Dermis microvascular lymphatic vessel endothelial cell (primary cell): ENCODE measurements at regions not wholly inside any gene's neighbourhood (a gene's known extent, or its start where the extent isn't known, plus 50 kb on each side); places are given as distances from the start of the nearest gene placed in this dataset.
A peak's percentile ranks its signal among the peaks of the same experiment; 100 is the strongest.
"Not testable (repeated sequence)": the region's sequence is repeated elsewhere in the genome, so short reads cannot be mapped to it uniquely, and the experiment has no call there.

Experiments used
- DNase-seq, 2 donors: peaks; one replicate each; pipeline versions ENCODE4 v3.0.0 to v3.0.0-alpha.2; 2010; ENCODE audit warnings: low read depth in 2 of 2

DNA sequence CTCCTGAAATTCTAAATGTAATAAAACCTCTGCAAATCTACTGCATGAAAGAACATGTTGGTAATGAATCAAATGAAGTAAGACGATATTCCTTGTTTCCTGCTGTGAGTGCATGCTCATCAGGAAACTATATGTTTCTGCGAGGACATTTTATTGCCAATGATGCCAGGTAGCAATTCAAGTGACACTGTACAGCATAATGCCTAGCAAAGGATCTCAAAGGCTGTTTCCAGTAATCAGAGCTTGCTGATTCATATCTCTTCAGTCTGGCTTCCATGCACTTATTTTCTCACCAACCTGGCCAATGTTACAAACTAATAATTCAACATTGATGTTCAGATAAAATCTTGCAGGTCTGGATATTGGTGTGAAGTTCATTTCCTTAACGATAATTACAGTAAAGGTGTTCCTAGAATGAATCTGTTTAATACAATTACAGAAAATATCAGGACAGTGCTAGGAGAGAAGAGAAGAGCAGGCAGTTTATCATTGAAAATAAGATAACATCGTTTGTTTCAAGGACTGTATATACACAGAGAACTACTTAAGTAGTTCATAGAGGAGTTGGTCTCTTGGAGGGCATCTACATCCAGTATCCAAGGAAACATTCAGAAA lies 568.5 kb upstream of the SOX11 start:
- no peak for DNase-seq

DNA sequence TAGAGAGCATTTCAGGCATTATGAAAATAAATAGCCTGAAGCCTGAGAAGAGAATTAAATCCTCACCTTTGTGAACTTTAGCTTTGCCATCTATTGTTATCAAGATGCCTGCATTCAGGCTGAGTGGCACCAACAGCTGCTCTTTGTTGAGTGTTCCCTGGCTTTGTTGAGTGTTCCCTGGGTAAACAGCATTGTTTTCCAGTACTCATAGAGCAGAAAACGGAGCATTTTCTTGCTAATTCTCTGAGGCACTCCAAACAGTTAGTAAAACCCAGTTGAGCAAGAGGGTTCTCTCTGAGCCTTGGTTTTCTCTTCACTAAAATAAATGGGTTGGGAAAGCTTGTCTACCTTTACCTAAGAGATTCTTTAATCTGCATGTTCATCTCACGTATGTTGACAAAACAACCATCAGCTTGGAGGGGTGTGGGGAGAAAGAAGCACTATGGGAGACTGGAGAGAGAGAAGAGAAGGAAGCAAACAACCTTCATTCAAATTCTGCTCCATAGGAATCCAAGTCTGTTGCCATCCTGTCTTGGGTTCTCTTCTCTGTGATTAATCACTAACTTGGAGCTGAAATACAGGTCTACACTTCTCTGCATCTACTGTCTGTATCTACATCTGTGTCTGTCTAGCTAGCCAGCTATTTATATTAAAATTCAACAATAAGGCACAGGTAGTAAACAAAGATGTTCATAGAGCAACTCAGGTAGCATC lies 567.0 kb upstream of the SOX11 start:
- DNase-seq, result no peak

DNA sequence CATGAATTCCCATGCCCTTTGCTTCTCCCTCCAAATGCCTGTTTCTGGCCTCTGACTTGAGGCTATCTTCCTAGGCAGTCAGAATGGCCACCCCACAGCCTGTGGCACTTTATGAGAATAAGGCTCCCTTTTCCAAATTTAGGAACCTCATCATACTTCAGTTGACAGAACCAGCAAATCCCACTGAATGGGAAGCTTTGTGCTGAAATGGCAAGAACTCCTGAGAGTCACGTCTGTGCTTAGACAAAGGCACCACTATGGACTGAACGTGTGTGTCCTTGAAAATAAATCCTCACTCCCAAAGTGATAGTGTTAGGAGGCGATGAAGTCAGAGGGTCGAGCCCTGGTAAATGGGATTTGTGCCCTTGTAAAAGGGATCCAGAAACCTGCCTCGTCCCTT lies 559.9 kb upstream of the SOX11 start:
- no peak for DNase-seq

GRCh38 chr2:5140347-5140746 lies 551.8 kb upstream of the SOX11 start:
- DNase-seq, result no peak

DNA sequence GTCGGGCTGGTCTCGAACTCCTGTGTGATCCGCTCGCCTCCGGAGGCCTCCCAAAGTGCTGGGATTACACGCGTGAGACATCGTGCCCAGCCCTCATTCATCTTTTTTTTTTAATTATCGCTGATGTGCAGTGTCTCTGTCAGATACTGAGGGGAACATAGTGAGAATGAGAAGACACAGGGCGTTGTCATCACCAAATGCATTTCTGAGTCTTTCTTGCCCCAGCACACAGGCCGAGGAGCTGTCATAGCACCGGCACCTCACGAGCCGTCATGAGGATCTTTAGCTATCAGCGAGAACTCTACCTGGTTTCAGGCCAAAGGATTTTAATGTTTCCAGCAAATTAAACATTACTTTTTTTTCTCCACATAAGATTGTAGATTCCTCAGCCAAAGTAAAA lies 548.0 kb upstream of the SOX11 start:
- DNase-seq, result no peak

DNA sequence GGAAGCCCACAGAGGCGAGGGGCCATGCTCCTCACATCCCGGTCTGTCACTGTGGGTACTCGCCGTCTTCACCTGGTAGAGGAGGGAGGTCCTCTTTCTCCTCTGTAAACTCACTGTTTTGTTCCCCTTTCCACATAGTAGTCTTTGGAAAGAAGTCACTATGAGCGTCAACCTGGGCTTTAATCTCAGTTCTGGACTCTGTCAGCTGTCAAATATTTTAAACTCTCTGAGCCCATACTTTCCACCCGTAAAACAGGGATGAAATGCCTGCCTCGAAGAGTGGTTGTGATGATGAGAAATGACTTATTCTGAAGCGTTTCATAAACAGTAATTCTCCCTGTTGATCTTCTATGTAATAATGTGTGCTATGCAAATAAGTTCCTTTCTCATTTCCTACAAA lies 547.1 kb upstream of the SOX11 start:
- DNase-seq, result no peak

- no peak for DNase-seq
These were observed 546.4 kb upstream of the SOX11 start for GRCh38 chr2:5145801-5146200.

GRCh38 chr2:5148392-5149085 lies 543.6 kb upstream of the SOX11 start:
- no peak for DNase-seq

DNA sequence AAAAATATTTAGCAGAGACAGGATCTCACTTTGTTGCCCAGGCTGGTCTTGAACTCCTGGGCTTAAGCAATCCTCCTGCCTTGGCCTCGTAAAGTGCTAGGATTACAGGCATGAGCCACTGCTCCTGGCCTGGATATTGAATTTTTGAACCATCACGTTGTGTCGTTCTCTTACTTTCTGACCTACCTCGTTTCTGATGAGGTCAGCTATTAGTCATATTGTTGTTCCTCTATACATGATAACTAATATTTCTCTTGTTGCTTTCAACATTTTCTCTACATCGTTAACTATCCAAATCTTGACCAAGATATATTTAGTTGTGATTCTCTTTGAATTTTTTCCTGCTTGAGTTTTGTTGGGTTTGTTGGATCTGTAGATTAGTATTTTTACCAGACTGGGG lies 541.3 kb upstream of the SOX11 start:
- no peak for DNase-seq

- peak in 1 of 2 donors; percentile 11 for DNase-seq
These were observed 527.2 kb upstream of the SOX11 start for GRCh38 chr2:5164776-5165525.

DNA sequence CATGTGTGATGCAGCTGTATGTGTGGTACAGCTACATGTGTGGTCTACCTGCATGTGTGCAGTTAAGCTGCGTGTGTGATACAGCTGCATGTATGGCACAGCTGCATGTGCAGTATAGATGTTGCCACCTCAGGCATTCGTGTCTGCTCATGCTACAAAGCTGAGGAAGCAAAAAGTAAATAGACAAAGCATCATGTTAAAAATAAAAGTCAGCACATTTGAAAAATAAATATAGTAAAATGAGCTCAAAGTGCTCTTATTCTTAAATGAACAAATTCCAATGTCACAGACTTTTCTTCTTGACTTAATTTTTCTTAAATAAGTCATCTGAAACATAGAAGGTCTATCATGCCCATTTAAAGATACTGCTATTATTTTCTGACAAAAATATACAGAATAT lies 519.3 kb upstream of the SOX11 start:
- DNase-seq, result no peak

- DNase-seq, result no peak
These were observed 518.2 kb upstream of the SOX11 start for GRCh38 chr2:5173876-5174535.

- DNase-seq, result no peak
These were observed 517.0 kb upstream of the SOX11 start for GRCh38 chr2:5175231-5175630.

DNA sequence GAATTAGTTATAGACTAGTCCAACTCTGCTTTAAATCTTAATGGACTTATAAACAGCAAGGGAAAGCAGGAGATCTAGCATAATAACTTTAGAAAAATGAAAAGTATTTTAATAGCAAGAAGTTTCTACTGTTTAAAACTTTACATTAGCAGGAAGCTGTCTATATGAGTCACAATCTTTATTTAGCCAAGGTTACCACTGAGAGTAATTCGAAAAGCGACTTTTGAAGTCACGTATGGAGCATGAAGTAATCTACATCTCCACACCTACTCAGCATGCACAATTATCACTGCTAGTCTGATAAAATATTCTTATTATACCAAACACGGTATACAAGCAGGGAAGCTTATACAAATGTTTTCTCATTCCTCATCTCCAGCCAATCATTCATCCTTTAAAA lies 515.4 kb upstream of the SOX11 start:
- no peak for DNase-seq

GRCh38 chr2:5183031-5183430 lies 509.2 kb upstream of the SOX11 start:
- no peak for DNase-seq

- DNase-seq, result no peak
These were observed 504.9 kb upstream of the SOX11 start for GRCh38 chr2:5187283-5187682.

DNA sequence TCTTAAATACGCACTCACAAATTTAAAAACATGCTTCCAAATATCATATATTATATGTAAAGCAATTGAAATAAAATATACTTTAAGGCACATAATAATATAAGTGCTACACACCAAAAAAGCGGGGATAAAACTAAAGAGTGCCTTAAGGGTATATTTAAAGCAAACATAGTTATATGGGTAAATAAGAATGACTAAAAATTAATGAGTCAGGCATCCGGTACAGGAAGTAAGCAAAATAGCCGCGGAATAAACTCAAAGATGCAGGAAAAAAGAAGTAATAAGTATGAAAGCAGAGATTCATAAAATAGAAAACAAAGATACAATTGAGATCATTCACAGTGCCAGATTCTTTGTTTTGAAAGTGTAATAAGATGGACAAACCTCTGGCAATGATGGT lies 503.5 kb upstream of the SOX11 start:
- peak in 1 of 2 donors; percentile 2 for DNase-seq

DNA sequence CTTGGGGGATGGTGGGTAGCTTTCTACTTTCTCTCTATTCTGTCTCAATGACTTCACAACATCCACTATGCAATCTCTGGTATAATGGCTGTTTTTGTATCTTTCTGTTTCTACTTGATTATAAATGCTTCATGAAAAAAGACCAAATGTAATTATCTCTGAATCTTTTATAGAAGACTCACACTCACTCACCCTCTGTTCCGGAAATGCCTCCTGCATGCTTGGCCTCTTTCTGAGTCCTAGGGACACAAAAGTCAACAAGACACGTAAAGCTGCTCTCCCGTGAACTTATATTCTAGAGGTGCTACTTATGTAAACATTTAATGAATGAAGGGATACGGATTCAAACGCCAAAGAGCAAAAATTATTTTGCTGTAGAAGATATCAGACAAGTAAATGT lies 502.2 kb upstream of the SOX11 start:
- peak in 1 of 2 donors; percentile 2 for DNase-seq

DNA sequence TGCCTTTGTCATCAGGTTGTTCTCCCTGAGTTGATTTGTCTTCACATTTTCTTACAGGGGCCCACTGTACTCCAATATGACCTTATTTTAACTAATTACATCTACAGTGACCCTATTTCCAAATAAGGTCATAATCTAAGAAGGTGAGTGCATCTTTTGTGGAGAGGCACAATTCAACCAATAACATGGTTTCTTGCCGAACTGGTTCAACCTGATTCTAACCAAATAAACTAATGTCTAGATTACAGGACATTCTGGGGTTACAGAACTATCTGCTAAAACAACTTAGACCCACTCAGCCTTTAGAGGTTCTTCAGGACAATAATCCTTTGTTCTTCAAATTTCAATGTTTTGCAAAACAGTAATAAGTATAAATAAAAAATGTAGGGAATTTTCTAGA lies 496.5 kb upstream of the SOX11 start:
- DNase-seq, result no peak

DNA sequence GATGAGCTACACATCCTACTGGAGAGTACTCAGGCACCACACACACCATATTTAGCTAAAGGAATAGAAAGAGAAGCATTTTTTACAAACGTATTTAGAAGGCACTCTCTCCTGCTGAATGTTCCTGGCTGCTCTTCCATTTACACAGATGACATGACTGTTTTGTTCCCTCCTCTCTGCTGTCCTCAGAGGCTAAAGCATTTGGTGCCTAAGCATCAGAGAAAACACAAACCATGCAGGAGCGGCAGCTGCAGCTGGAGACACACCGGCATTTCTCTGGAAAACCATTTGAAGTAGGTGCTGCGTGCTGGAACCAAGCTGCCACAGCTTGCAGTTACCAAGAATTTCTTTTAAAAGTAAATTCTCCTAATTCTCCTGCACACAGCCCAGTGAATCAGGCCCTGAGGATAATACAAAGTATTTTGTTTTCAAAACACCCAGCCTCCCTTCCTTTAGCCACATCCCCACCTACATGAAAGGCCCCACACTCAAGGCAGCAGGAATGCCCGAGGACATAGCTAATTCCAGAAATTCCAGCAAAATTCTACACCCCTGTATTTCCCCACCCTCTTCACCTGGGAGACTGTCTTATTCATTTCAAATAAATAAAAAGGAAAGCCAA lies 488.9 kb upstream of the SOX11 start:
- no peak for DNase-seq

- not testable (repeated sequence) for DNase-seq
These were observed 485.4 kb upstream of the SOX11 start for GRCh38 chr2:5206742-5207141.
